ENCODE measurements at regions not wholly inside any gene's neighbourhood (a gene's known extent, or its start where the extent isn't known, plus 50 kb on each side); places are given as distances from the start of the nearest gene placed in this dataset.
A peak's percentile ranks its signal among the peaks of the same experiment; 100 is the strongest.

DNA sequence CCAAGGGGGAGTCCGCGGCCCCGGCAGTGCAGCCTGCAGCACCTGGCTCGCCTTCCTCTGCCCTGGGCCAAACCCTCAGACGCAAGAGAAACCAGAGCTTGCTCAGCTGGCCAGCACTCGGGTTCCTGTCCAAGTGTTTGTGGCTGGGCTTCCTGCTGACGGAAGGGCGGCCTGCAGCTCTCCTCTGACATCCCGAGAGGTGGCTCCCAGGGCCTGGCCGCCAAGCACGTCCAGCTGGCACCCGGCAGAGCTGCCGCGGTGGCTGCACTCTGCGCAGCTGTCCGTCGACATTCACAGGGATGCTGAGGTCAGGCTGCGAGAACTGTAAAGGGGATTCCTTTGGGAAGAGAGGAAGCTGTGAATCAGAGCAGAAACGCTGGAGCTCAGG lies 85.6 kb downstream of the CPN2 start:
- Histone ChIP-seq H3K36me3 (no peaks in the 10 kb centered on the region), H3K4me3 (peak overlapping the region in 1 of 4 donors; percentile 14), H3K9me3 (no peaks in the 10 kb centered on the region), H3K27me3 (no peaks in the 10 kb centered on the region), H3K4me1 (peaks cover 0 to 36% (median 35%) of the 10 kb centered on the region in 4 donors), H3K27ac (peak overlapping the region; percentile 61 to 92 (median 80))
- peak; percentile 98 for DNase-seq
- 31 to 70% methylated on average over 19 of the region's 19 CpGs for WGBS, 2 donors
- TF ChIP-seq POLR2A (IDR thresholded peaks at IDR 0.05) (no peak), EP300 (IDR thresholded peaks at IDR 0.05) (peak in 3 of 4 donors; percentile 61 to 71 (median 69)), POLR2AphosphoS5 (IDR thresholded peaks at IDR 0.05) (peak; percentile 79 to 90 (median 84))
- TF ChIP-seq, protein P1, sequence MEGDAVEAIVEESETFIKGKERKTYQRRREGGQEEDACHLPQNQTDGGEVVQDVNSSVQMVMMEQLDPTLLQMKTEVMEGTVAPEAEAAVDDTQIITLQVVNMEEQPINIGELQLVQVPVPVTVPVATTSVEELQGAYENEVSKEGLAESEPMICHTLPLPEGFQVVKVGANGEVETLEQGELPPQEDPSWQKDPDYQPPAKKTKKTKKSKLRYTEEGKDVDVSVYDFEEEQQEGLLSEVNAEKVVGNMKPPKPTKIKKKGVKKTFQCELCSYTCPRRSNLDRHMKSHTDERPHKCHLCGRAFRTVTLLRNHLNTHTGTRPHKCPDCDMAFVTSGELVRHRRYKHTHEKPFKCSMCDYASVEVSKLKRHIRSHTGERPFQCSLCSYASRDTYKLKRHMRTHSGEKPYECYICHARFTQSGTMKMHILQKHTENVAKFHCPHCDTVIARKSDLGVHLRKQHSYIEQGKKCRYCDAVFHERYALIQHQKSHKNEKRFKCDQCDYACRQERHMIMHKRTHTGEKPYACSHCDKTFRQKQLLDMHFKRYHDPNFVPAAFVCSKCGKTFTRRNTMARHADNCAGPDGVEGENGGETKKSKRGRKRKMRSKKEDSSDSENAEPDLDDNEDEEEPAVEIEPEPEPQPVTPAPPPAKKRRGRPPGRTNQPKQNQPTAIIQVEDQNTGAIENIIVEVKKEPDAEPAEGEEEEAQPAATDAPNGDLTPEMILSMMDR (IDR thresholded peaks at IDR 0.05): no peak
- intact Hi-C loops (cut with DNase I): loop anchor here (5.0 kb wide), 1 partner anchor 263 kb away; no protein-coding TSS in a partner anchor

DNA sequence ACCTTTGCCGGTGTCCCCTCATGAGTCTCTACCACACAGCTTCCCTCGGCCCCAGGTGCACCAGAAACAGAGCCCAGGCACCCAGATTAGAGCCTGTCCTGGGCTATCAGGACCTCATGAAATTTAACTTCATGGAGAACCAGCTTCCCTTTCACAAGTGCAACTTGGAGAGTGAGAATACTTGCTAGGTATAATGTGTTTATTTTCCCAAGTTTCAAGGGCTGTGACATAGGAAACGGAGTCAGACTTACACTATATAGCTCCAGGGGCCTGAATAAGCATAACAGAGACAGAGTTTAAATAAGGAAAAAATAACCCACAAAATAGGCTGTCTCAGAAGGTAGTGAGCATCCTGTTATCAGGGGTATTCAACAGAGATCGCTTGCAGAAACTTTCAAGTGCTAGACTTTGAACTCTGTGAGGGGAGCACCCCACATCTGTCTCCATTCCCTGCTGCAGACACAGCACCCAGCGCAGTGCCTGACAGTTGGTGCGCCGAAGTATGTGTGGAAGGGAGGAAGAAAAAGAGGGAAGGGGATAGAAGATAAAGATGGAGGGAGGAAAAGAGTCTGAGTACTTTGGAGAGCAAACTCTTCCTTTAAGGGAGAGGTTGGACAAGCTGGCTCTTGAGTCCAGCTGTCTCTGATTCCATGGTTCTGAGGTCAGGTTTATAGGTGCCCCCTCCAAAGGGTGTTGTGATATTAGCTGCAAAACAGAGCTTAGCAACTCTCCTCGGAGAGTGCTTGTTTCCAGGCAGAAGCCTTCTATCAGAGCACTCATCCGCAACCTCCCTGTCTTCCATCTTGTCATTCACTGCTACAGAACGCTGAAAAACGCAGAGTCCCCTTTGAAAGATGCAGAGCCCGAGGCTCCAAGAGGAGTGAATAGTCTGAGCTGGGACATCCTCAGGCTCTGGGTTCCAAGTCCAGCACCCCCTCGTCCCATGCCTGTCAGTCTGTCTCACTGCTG lies 84.8 kb downstream of the CPN2 start:
- WGBS, 2 donors: 75 to 81% methylated on average over 13 of the region's 13 CpGs
- H3K4me3 ChIP-seq: no peak overlapping the region
- TF ChIP-seq POLR2AphosphoS5 (IDR thresholded peaks at IDR 0.05) (no peak), EP300 (IDR thresholded peaks at IDR 0.05) (no peak), POLR2A (IDR thresholded peaks at IDR 0.05) (no peak)
- TF ChIP-seq, protein P1 (IDR thresholded peaks at IDR 0.05): no peak
- no peaks in the 10 kb centered on the region for H3K36me3 ChIP-seq
- no peak for DNase-seq
- intact Hi-C loops (cut with DNase I): loop anchor here (5.0 kb wide), 1 partner anchor 264 kb away; no protein-coding TSS in a partner anchor
- no peaks in the 10 kb centered on the region for H3K27me3 ChIP-seq
- H3K27ac ChIP-seq: peak overlapping the region; percentile 61 to 92 (median 80)
- no peaks in the 10 kb centered on the region for H3K9me3 ChIP-seq
- H3K4me1 ChIP-seq: peaks cover 0 to 44% (median 42%) of the 10 kb centered on the region in 4 donors

DNA sequence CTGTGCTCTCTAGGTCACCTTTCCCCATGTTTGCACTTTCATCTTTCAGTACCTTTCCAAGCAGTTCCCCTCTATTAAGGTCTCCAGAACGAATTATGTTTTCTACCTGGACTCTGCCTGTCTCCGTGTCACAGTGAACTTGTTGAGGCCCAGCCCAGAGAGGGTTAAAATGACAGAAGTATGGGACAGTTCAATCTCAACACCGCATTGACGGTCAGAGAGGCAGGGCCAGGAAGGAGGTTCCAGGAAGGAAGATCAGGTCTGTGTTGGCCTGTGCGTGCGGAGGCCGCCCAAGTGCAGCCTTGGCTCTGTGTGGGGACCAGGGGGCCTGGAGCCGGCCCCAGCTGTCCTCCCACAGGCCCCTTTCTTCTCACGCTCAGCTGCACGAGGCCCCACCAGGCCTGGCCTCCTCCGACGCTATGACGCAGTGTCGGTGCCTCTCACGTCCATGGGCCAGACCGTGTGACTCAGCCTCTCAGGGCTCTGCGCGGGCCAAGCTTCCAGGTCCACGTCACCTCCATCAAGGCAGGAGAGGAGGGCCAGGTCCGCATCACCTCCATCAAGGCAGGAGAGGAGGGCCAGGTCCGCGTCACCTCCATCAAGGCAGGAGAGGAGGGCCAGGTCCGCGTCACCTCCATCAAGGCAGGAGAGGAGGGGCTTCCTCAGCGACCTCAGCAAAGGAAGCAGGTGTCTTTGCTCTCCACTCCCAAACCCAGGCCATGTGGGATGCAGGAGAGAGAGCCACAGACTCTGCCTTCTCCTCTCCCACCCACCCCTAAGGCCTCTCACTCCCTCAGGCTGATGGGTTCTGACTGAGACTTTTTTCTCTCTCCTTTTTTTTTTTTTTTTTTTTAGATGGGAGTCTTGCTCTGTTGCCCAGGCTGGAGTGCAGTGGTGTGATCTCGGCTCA lies 83.1 kb downstream of the CPN2 start:
- TF ChIP-seq POLR2AphosphoS5 (IDR thresholded peaks at IDR 0.05) (peak in 2 of 4 donors; percentile 42 to 49), EP300 (IDR thresholded peaks at IDR 0.05) (no peak)
- WGBS, 2 donors: 77 to 82% methylated on average over 26 of the region's 26 CpGs
- H3K4me3 ChIP-seq: no peak overlapping the region
- no peaks in the 10 kb centered on the region for H3K27me3 ChIP-seq
- intact Hi-C loops (cut with DNase I): loop anchor here (5.0 kb wide), 1 partner anchor 266 kb away; no protein-coding TSS in a partner anchor
- peak; percentile 93 for DNase-seq
- no peaks in the 10 kb centered on the region for H3K9me3 ChIP-seq
- H3K4me1 ChIP-seq: peaks cover 0 to 61% (median 55%) of the 10 kb centered on the region in 4 donors
- H3K36me3 ChIP-seq: no peaks in the 10 kb centered on the region
- peak overlapping the region in 3 of 4 donors; percentile 89 to 92 (median 92) for H3K27ac ChIP-seq

DNA sequence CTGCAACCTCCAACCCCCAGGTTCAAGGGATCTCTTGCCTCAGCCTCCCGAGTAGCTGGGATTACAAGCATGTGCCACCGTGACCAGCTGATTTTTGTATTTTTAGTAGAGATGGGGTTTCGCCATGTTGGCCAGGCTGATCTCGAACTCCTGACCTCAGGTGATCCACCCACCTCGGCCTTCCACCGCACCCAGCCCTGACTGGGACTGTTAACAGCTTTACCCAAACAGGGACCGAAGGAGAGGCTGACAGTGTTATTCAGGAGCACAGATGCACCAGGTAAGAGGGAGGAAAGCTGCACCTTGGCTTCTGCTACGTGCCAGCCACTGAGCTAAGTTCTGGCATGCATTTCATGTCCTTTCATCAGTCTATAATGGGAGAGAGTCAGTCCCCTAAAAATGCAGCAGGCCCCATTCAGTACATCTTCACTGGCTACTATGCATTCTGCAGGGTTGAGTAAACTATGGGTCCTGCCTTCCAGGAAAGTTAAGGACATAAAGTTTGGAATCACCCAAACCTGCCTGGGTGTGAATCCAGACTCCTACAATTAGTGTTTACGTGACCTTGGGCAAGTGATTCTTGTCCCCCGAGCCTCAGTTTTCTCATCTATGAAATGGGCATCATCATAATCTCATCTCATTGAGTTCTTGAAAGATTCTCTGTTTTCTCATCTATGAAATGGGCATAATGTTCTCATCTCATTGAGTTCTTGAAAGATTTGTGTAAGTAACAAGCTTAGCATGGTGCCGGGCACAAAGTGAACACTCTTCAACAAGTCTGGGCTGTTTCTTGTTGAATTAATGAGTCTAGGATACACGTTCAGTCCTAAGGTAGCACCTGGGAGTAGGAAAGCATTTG lies 82.2 kb downstream of the CPN2 start:
- no peak overlapping the region for H3K4me3 ChIP-seq
- DNase-seq: peak; percentile 54

More for the DNA sequence above, 82.2 kb downstream of the CPN2 start:
- Histone ChIP-seq H3K4me1 (peaks cover 0 to 70% (median 62%) of the 10 kb centered on the region in 4 donors), H3K27me3 (no peaks in the 10 kb centered on the region), H3K9me3 (no peaks in the 10 kb centered on the region), H3K36me3 (no peaks in the 10 kb centered on the region), H3K27ac (peak overlapping the region; percentile 89 to 92 (median 90))
- TF ChIP-seq POLR2AphosphoS5 (IDR thresholded peaks at IDR 0.05) (no peak), EP300 (IDR thresholded peaks at IDR 0.05) (no peak), POLR2A (IDR thresholded peaks at IDR 0.05) (no peak)
- TF ChIP-seq, protein P1 (IDR thresholded peaks at IDR 0.05): no peak
- intact Hi-C loops (cut with DNase I): loop anchor here (5.0 kb wide), 1 partner anchor 267 kb away; no protein-coding TSS in a partner anchor
- 84 to 91% methylated on average over 12 of the region's 12 CpGs for WGBS, 2 donors

All from sigmoid colon (tissue), 6 donors.